ENCODE measurements at regions not wholly inside any gene's neighbourhood (a gene's known extent, or its start where the extent isn't known, plus 50 kb on each side); places are given as distances from the start of the nearest gene placed in this dataset.

DNA sequence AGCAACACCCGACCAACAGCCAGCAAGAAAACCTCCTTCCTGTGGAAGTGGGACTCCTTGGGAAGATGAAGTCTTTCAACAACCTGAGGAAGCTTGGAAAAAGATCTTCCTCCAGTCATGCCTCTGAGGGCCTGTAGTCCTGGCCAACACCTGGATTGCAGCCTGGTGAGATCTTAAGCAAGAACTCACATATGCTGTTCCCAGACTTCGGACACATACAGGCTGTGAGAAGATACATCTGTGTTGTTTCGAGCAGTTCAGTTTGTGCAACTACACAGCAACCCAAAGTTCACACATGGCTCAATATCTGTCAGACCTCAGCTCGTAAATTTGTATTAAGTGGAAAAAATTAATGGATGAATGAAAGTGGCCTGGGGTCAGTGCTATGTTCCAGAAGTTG lies 65.1 kb upstream of the UBAC2 start:
- no TSS peak for BruUV-seq (replicated peaks)
- H3K4me1 Mint-ChIP-seq (ENCODE audit: insufficient read depth, unreplicated experiment), result peaks cover 6% of the 10 kb centered on the region
- H3K36me3 Mint-ChIP-seq (ENCODE audit: insufficient read depth, unreplicated experiment), result no peaks in the 10 kb centered on the region
- H3K4me3 Mint-ChIP-seq (ENCODE audit: unreplicated experiment), result no peak overlapping the region
- CTCF ChIA-PET, result no interaction called here
- TF ChIP-seq, protein P1, sequence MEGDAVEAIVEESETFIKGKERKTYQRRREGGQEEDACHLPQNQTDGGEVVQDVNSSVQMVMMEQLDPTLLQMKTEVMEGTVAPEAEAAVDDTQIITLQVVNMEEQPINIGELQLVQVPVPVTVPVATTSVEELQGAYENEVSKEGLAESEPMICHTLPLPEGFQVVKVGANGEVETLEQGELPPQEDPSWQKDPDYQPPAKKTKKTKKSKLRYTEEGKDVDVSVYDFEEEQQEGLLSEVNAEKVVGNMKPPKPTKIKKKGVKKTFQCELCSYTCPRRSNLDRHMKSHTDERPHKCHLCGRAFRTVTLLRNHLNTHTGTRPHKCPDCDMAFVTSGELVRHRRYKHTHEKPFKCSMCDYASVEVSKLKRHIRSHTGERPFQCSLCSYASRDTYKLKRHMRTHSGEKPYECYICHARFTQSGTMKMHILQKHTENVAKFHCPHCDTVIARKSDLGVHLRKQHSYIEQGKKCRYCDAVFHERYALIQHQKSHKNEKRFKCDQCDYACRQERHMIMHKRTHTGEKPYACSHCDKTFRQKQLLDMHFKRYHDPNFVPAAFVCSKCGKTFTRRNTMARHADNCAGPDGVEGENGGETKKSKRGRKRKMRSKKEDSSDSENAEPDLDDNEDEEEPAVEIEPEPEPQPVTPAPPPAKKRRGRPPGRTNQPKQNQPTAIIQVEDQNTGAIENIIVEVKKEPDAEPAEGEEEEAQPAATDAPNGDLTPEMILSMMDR (IDR thresholded peaks at IDR 0.05; ENCODE audit: unreplicated experiment), result no peak
- intact Hi-C loops (cut with micrococcal nuclease), result no loop called here
- no peaks in the 10 kb centered on the region for H3K9me3 Mint-ChIP-seq (ENCODE audit: unreplicated experiment)
- DNase-seq (ENCODE audit: unreplicated experiment), result no peak
- no peak overlapping the region for H3K27ac Mint-ChIP-seq (ENCODE audit: low read depth, unreplicated experiment)
- no peaks in the 10 kb centered on the region for H3K27me3 Mint-ChIP-seq (ENCODE audit: insufficient read depth, unreplicated experiment)
- POLR2A ChIA-PET, result no interaction called here

DNA sequence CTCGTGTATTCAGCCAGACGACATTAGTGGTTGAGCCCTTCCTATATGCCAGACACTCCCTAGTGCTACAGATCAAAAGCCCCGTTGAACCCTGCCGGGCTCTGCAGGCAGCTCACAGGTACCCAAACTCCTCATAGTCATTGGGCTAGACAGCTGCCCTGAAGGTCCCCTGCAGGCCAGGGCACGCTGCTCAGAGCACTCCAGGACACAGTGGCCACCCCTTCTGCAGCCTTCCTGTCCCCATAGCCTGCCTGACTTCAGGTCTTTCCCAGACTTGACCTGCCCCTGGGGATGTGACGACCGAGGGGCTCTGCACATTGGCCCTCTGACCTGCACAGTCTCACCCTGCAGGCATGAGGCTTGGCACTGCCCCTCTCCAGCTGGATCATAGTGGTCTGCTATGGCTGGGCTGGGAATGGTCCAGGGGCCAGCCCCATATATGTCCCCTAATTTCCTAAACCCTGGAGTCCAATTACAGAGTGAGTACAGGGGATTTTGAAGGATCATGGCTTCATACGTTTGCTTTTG lies 64.2 kb upstream of the UBAC2 start:
- CTCF ChIA-PET, result interaction anchor here (0.7 kb wide), 1 partner anchor 12 kb away, joined by 5 read pairs; no protein-coding TSS in a partner anchor
- intact Hi-C loops (cut with micrococcal nuclease), result no loop called here
- H3K4me1 Mint-ChIP-seq (ENCODE audit: insufficient read depth, unreplicated experiment), result peaks cover 6% of the 10 kb centered on the region
- no peak for DNase-seq (ENCODE audit: unreplicated experiment)
- POLR2A ChIA-PET, result no interaction called here
- H3K4me3 Mint-ChIP-seq (ENCODE audit: unreplicated experiment), result no peak overlapping the region
- no TSS peak for BruUV-seq (replicated peaks)
- no peak overlapping the region for H3K27ac Mint-ChIP-seq (ENCODE audit: low read depth, unreplicated experiment)
- TF ChIP-seq, protein P1 (IDR thresholded peaks at IDR 0.05; ENCODE audit: unreplicated experiment), result no peak
- H3K36me3 Mint-ChIP-seq (ENCODE audit: insufficient read depth, unreplicated experiment), result no peaks in the 10 kb centered on the region
- H3K9me3 Mint-ChIP-seq (ENCODE audit: unreplicated experiment), result no peaks in the 10 kb centered on the region
- H3K27me3 Mint-ChIP-seq (ENCODE audit: insufficient read depth, unreplicated experiment), result no peaks in the 10 kb centered on the region

DNA sequence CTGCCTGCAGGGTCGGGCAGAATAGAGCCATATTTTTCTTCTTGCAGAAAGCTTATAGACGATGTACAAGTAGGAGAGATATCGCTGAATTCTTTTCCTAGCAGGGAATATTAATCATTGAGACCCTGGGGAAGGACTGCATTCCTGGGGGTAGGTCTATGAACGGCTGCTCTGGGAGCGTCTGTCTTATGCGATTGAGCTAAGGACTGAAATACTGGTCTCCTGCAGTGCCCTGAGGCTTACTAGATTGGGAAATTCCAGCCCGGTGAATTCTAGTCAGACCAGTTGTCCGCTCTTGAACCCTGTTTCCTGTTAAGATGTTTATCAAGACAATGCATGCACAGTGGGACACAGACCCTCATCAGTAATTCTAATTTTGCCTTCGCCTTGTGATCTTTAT lies 59.8 kb upstream of the UBAC2 start:
- Mint-ChIP-seq H3K4me3 (ENCODE audit: unreplicated experiment) (no peak overlapping the region), H3K36me3 (ENCODE audit: insufficient read depth, unreplicated experiment) (no peaks in the 10 kb centered on the region), H3K9me3 (ENCODE audit: unreplicated experiment) (no peaks in the 10 kb centered on the region), H3K4me1 (ENCODE audit: insufficient read depth, unreplicated experiment) (no peaks in the 10 kb centered on the region), H3K27ac (ENCODE audit: low read depth, unreplicated experiment) (no peak overlapping the region), H3K27me3 (ENCODE audit: insufficient read depth, unreplicated experiment) (no peaks in the 10 kb centered on the region)
- TF ChIP-seq, protein P1 (IDR thresholded peaks at IDR 0.05; ENCODE audit: unreplicated experiment), result no peak
- ChIA-PET POLR2A (no interaction called here), CTCF (interaction anchor here (0.7 to 0.9 kb wide), 4 partner anchors 44 to 309 kb away, joined by 3 to 5 read pairs (median 4); no protein-coding TSS in a partner anchor)
- DNase-seq (ENCODE audit: unreplicated experiment), result no peak
- intact Hi-C loops (cut with micrococcal nuclease), result no loop called here
- no TSS peak for BruUV-seq (replicated peaks)

DNA sequence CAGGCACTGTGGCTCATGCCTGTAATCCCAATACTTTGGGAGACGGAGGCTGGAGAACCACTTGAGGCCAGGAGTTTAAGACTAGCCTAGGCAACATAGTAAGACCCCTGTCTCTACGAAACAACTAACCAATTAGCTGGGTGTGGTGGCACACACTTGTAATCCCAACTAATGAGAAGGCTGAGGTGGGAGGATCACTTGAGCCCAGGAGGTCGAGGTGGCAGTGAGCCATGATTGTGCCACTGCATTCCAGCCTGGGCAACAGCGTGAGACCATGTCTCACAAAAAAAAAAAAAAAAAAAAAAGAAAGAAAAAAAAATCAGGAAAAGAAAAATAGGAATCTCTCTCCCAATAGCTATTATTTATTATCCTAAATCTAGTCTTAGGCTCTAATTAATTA lies 56.8 kb upstream of the UBAC2 start:
- no peaks in the 10 kb centered on the region for H3K9me3 Mint-ChIP-seq (ENCODE audit: unreplicated experiment)
- BruUV-seq (replicated peaks), result no TSS peak
- H3K4me1 Mint-ChIP-seq (ENCODE audit: insufficient read depth, unreplicated experiment), result no peaks in the 10 kb centered on the region
- H3K36me3 Mint-ChIP-seq (ENCODE audit: insufficient read depth, unreplicated experiment), result no peaks in the 10 kb centered on the region
- no peaks in the 10 kb centered on the region for H3K27me3 Mint-ChIP-seq (ENCODE audit: insufficient read depth, unreplicated experiment)
- TF ChIP-seq, protein P1 (IDR thresholded peaks at IDR 0.05; ENCODE audit: unreplicated experiment), result no peak
- no peak overlapping the region for H3K4me3 Mint-ChIP-seq (ENCODE audit: unreplicated experiment)
- POLR2A ChIA-PET, result interaction anchor here (1.5 kb wide), 1 partner anchor 57 kb away, joined by 3 read pairs; no protein-coding TSS in a partner anchor
- DNase-seq (ENCODE audit: unreplicated experiment), result no peak
- intact Hi-C loops (cut with micrococcal nuclease), result no loop called here
- CTCF ChIA-PET, result interaction anchor here (0.7 to 1.2 kb wide), 2 partner anchors 33 to 1147 kb away, joined by 5 read pairs; no protein-coding TSS in a partner anchor
- no peak overlapping the region for H3K27ac Mint-ChIP-seq (ENCODE audit: low read depth, unreplicated experiment)

Data from MCF 10A (cell line).